Left ventricle myocardium superior (tissue), 1 donor: ENCODE measurements at regions not wholly inside any gene's neighbourhood (a gene's known extent, or its start where the extent isn't known, plus 50 kb on each side); places are given as distances from the start of the nearest gene placed in this dataset.
"Not testable (repeated sequence)": the region's sequence is repeated elsewhere in the genome, so short reads cannot be mapped to it uniquely, and the experiment has no call there.

Experiments used
- ATAC-seq: fragments of 200-7000 bp; cut with Tn5 transposase; one replicate; pipeline ENCODE4 v1.9.1; 2020; ENCODE audit warnings: mild to moderate bottlenecking, moderate library complexity
- DNase-seq: peaks from one replicate; pipeline ENCODE4 v3.0.0-alpha.2; 2020
- intact Hi-C: fragments of 100-400 bp; cut with micrococcal nuclease; formaldehyde crosslinking; loops from one replicate; pipeline ENCODE4 v1.11.0; 2022
- donor health status: DM: no; HTN: yes; CAD: no; lungs with severe emphysema.

DNA sequence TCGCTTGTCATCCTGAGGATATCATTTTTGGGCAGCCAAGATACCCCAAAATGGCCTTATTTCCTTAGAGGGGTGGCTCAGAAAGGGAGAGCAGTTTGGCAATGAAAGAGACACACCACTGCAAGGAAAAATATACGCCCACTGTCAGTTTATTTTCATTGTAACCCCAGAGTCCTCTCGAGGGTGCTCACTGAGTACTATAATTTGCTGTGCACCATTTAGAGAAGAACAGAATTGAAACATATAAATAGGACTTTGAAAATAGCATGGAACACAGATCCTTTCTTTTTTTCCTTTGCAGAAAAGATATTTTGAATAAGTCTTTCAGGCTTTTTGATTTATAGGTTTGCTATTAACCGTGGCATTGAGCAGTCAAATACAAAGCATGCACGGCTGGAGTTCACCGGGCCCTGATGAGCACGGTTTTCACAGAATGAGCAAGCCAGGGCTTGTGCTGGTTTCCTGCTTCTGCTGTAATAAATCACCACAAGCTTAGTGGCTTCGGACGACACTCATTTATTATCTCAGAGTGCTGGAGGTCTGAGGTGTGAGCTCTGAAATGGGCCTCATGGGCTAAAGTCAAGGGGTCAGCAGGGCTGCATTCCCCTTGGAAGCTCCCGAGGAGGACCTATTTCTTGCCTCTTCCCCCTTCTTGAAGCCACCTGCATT is 152.3 kb downstream of the ZNF664 start:
- ATAC-seq (no peak), DNase-seq (no peak)
- intact Hi-C loops = no loop called here

DNA sequence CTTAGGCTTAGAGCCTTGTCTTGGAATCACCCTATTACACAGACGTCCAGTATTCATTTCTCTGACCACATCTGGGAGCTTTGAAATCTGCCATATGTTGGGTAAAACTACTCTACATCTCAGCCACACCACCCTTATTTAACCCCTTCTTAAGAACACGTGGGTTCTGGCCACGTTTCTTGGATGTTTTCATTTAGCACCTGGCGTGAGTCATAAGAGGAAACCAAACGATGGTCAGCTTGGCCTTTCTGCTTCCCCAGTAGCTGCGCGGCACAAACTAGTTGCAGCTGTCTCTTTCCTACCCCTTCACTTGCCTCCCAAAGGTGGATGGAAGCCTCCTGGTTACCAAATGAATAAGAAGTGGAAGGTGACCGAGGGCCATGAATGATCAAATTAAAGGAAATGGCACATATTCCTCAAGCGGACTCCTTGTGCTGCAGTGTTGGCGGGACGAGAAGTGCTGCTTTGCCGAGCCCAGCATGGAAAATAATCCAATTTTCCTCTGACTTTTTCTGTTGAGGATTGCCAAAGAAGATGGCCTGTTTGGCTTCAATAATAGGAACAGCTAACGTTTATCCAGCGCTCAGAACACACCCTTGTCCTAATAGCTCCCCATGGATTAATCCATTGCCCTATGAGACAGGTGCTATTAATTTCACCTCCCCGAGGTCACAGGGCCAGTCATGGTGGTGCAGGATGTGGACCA is 154.1 kb downstream of the ZNF664 start:
- ATAC-seq (no peak), DNase-seq (no peak)
- intact Hi-C loops = no loop called here

DNA sequence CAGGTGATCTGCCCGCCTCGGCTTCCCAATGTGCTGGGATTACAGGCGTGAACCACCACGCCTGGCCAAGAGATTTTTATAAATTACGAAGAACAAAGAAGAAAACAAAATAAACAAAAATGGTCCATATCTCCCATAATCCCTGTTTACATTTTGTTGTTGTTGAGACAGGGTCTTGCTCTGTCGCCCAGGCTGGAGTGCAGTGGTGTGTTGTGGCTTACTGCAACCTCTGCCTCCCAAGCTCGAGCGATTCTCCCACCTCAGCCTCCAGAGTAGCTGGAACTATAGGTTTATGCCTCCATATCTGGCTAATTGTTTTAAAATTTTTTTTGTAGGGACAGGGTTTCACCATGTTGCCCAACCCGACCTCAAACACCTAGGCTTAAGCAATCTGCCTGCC is 156.1 kb downstream of the ZNF664 start:
- intact Hi-C loops = no loop called here
- DNase-seq = no peak
- no peak for ATAC-seq

GRCh38 chr12:124130691-124131591 is 157.9 kb downstream of the ZNF664 start:
- ATAC-seq = no peak
- intact Hi-C loops = no loop called here

DNA sequence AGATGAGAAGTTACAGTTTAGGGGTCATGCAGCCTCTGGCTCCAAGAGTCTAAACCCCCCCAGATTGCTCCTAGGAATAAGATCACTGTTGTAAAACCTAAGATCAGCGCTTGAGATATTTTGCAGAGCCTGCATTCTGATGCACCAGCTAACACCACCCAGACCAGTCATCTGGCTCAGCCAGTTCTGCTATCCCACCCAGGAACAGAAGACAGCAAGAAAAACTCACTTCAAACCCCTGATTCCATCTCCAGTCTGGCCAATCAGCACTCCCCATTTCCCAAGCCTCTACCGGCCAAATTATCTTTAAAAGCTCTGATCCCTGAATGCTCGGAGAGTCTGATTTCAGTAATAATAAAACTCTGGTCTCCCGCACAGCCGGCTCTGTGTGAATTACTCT is 158.6 kb downstream of the ZNF664 start:
- DNase-seq (no peak), ATAC-seq (no peak)
- intact Hi-C loops = no loop called here

More at GRCh38 chr12:124130691-124131591, 157.9 kb downstream of the ZNF664 start:
- no peak for DNase-seq

- DNase-seq = no peak
- intact Hi-C loops = no loop called here
- no peak for ATAC-seq
Observed at GRCh38 chr12:124132530-124132929, 159.5 kb downstream of the ZNF664 start.

- no peak for DNase-seq
- intact Hi-C loops = no loop called here
- no peak for ATAC-seq
Observed at GRCh38 chr12:124136796-124137195, 158.1 kb upstream of the RFLNA start.

GRCh38 chr12:124140944-124141486 is 153.9 kb upstream of the RFLNA start:
- intact Hi-C loops = no loop called here
- ATAC-seq (no peak), DNase-seq (no peak)

- DNase-seq, ATAC-seq, intact Hi-C loops: not testable (repeated sequence)
Observed at GRCh38 chr12:124141611-124142010, 153.3 kb upstream of the RFLNA start.

DNA sequence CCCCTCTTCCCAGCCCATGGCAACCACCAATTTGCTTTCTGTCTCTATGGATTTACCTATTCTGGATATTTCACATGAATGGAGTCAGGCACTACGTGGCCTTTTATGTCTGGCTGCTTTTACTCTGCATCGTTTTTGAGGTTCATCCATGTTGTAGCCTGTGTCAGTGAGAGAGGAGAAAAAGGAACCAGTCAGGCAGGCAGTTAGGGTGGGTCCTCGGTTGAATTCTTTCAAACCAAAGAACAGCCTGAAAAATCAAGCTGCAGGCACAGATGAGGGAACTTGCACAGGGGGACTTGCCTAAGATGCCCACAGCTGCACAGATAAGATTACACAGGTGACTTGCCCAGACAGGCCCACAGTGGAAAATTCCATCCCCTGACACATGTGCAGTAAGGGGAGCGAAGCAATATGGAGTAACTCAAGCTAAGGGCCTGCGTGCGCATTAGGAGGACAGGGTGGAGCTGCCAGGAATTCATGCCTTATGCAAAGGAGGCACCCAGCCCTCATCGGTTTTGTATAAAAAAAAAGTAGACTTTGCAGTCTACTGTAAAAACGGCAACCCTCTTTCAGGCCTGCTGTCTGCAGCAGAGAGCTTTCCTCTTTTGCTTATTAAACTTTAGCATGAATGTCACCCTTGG is 152.4 kb upstream of the RFLNA start:
- ATAC-seq = no peak
- no peak for DNase-seq
- intact Hi-C loops = no loop called here

DNA sequence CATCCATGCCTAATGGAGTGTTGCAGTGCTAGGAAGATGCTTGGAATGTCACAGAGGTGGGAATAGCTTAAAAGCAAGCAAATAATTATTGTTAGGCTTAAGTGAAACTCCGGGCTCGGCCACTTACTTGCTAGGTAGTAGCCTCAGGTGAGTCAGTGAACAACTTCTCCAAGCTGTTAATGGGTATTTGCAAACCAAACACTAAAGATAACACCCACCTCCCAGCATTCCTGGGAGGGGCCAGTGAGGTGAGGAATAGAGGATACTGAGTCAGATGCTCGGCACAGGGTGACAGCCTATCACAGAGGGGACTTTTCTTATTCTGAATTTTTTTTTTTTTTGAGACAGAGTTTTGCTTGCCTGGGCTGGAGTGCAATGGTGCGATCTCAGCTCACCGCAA is 151.2 kb upstream of the RFLNA start:
- intact Hi-C loops = no loop called here
- DNase-seq (no peak), ATAC-seq (no peak)

GRCh38 chr12:124144531-124145194 is 150.2 kb upstream of the RFLNA start:
- ATAC-seq (no peak), DNase-seq (no peak)
- intact Hi-C loops = no loop called here

DNA sequence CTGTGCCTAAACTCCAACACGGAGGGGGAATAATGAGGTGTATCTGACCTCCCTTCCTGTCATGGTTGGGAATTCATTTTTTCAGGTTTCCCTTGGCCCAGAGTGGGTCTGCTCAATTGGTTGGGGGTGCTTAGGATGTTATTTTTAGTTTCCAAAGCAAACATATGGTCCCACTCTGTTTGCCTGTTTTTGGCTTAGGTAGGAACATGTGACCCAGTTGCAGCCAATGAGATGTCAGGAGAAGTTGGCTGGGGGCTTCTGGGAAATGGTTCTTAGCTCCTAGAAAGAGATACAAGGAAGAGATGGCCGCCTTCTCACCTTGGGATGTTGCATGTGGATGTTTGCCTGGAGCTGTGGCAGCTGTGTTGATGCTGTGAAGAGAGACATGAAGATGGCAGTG is 147.9 kb upstream of the RFLNA start:
- DNase-seq = no peak
- intact Hi-C loops = no loop called here
- ATAC-seq = no peak

DNA sequence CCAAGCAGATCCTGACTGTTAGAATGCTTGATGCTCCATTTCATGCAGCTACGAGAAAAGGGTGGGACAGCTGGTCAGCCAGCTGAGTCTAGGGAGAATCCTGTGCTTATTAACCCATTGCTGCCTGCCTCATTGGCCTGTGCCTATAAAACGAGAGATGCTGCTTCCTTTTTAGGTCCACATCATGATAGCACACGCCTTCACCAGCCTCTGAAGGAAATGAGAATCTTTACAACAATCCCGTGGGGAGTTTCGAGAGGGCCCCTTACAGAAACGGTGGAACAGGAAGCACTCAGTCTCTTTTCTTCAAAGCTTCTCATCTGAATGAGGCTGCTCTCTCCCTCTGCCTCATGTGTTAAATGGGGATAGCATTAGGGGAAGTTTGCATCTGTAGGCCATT is 147.3 kb upstream of the RFLNA start:
- no peak for ATAC-seq
- no peak for DNase-seq
- intact Hi-C loops = no loop called here

DNA sequence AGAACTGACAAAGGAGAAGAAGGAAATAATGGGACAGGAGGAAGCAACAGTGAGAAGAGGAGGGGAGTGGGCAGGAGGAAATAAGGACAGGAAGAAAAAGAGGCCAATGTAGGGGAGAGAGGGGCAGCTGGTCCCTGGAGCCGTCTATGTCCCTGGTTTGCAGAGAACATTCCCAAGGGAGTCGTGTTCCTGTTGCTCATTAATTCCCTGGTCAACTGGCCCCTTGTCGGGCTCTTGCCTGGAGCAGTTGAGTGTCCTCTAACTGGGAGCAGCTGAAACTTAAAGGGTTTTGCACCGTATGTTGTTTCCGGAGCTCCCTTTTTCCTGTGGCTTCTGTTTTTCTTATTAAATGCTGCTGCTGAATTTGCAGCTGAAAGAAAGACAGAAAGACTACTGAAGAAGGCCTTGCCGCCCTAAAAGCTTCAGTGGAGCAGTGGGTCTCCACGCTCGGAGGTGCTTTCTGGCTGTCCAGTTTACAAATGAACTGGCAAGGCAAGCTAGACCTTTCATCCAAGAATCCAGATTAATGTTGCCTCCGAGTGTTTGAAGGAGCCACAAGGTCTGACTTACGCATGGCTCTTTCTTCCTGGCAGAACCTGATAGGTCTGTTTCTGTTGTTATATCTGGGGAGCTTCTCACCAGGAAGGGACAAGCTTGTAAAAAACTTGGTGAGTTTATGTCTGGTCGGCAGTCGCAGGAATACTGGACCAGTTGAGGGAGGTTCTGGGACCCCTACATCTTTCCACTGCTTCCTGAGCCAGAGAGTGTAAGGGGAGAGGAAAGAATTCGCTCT is 146.2 kb upstream of the RFLNA start:
- no peak for ATAC-seq
- intact Hi-C loops = no loop called here
- no peak for DNase-seq

DNA sequence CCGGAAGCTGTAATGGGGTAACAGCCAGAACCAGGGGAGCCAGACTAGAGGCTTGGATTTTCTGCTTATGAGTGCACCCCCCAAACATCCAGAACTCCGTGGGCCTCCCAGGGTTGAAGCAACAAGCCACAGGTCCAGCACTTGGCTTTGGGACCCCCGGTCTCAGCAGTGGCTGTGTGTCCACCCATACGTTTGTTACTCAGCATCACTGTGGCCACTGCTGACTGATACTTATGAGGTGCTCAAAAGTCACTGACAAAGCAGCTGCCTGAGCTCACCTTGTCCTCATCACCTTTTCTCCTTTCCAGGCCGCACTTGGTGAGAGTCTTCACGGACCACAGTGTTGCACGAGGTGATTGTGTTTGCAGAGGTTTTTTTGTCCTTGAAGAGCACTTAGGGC is 145.6 kb upstream of the RFLNA start:
- DNase-seq = no peak
- intact Hi-C loops = no loop called here

DNA sequence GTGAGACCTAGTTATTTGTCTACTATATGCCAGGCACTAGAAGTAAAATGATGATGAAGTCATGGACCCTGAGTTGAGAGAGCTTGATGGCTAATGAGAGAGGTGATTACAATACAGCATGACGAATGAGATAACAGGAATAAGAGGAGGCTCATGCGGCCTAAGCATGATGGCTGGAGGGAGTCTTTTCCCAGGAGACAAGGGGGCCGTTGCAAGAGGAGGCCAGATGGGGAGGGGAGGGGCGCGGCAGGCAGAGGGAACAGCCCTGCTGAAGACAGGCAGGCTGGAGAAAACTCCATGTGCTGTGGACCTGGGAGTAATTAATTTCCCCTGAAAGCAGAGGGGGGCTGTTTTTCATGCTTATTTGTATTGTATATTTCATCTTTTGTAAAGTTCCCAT is 144.7 kb upstream of the RFLNA start:
- no peak for ATAC-seq
- intact Hi-C loops = no loop called here
- DNase-seq = no peak

More for the DNA sequence above, 145.6 kb upstream of the RFLNA start:
- no peak for ATAC-seq

DNA sequence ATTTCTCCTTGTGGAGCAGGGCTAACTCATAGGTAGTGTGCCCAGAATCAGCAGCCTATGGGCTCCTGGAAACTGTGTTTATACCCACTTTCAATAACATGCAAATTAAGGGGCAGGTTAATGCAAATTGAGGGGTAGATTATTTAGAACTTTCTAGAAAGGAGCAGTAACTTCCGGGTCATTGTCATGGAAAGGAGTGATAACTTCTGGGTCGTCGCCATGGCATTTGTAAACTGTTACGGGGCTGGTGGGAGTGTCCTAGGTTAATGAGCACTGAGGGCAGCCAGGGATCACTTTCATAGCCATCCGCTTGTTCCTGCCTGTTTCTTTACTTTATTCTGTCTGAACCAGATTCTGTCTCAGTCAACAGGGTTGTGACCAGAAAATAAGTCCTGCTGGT is 143.3 kb upstream of the RFLNA start:
- intact Hi-C loops = no loop called here
- no peak for DNase-seq
- ATAC-seq = no peak
